ENCODE measurements at regions not wholly inside any gene's neighbourhood (a gene's known extent, or its start where the extent isn't known, plus 50 kb on each side); places are given as distances from the start of the nearest gene placed in this dataset.

GRCh38 chr3:152091725-152092124 lies 177.0 kb upstream of the MBNL1 start:
- TF ChIP-seq CTCF (IDR thresholded peaks at IDR 0.05) (no peak), POLR2A (IDR thresholded peaks at IDR 0.05) (no peak)

All from prostate gland (tissue), 2 donors.